Testis (tissue), 2 donors: ENCODE measurements at regions not wholly inside any gene's neighbourhood (a gene's known extent, or its start where the extent isn't known, plus 50 kb on each side); places are given as distances from the start of the nearest gene placed in this dataset.

Experiments
- CTCF ChIP-seq, 3 experiments: fragments of 450-650 bp in 2 of 3; fragments of 200-600 bp in 1 of 3; sonication (generic) in 1 of 3; IDR thresholded peaks; one replicate each; pipeline ENCODE4 v1.5.1; 2016 to 2019; ENCODE audit warnings: antibody characterized with exemption in 3 of 3, mild to moderate bottlenecking in 2 of 3, moderate library complexity in 1 of 3
- POLR2A ChIP-seq: fragments of 450-650 bp; IDR thresholded peaks from one replicate; pipeline ENCODE4 v1.6.1; 2017; ENCODE audit warnings: antibody characterized with exemption, mild to moderate bottlenecking, moderate library complexity

- TF ChIP-seq POLR2A = no peak
- TF ChIP-seq CTCF (IDR thresholded peaks at IDR 0.05) = no peak
Observed at GRCh38 chrX:128891554-128891953, 631.7 kb downstream of the SMARCA1 start.
